Activated CD8-positive, alpha-beta T cell treated with anti-CD3 and anti-CD28 coated beads, Interleukin-2, amount 10 ng/mL, durations not matched to agents 7 days and 5 days (primary cell): ENCODE measurements at regions not wholly inside any gene's neighbourhood (a gene's known extent, or its start where the extent isn't known, plus 50 kb on each side); places are given as distances from the start of the nearest gene placed in this dataset.

Experiments used
- ATAC-seq: fragments of 150-1000 bp; cut with Tn5 transposase; one replicate; pipeline ENCODE4 v1.10.0; 2021; ENCODE audit warnings: moderate library complexity
- CTCF ChIA-PET: fragments of 350-600 bp; sonication (Branson Sonifier 250); formaldehyde crosslinking; loops from one replicate; lab custom pipeline; 2021; ENCODE audit warnings: antibody characterized with exemption; lab: Charles Lee
- POLR2A ChIA-PET: fragments of 350-600 bp; sonication (Branson Sonifier 250); formaldehyde crosslinking; loops from one replicate; lab custom pipeline; 2021; ENCODE audit warnings: antibody characterized with exemption; lab: Charles Lee
- DNase-seq: peaks from one replicate; pipeline ENCODE4 v3.0.0-alpha.2; 2020
- H3K27ac Mint-ChIP-seq: one replicate; pipeline ENCODE4 v1.8.0; 2021; ENCODE audit warnings: mild to moderate bottlenecking, mixed read lengths
- H3K27me3 Mint-ChIP-seq: one replicate; pipeline ENCODE4 v1.8.0; 2021; ENCODE audit warnings: low read depth, mixed read lengths
- H3K36me3 Mint-ChIP-seq: one replicate; pipeline ENCODE4 v1.8.0; 2021; ENCODE audit warnings: low read depth, mixed read lengths
- H3K4me1 Mint-ChIP-seq: one replicate; pipeline ENCODE4 v1.8.0; 2021; ENCODE audit warnings: low read depth, mixed read lengths
- H3K4me3 Mint-ChIP-seq: one replicate; pipeline ENCODE4 v1.8.0; 2021; ENCODE audit warnings: mild to moderate bottlenecking, mixed read lengths
- H3K9me3 Mint-ChIP-seq: one replicate; pipeline ENCODE4 v1.8.0; 2022; ENCODE audit warnings: mixed read lengths; ENCODE audit not compliant: insufficient read depth

- no peaks in the 10 kb centered on the region for H3K9me3 Mint-ChIP-seq
- no peaks in the 10 kb centered on the region for H3K27me3 Mint-ChIP-seq
- POLR2A ChIA-PET = no interaction called here
- no peaks in the 10 kb centered on the region for H3K4me1 Mint-ChIP-seq
- no peak overlapping the region for H3K4me3 Mint-ChIP-seq
- no peaks in the 10 kb centered on the region for H3K36me3 Mint-ChIP-seq
- H3K27ac Mint-ChIP-seq = no peak overlapping the region
- ATAC-seq = no peak
- DNase-seq = no peak
- CTCF ChIA-PET = no interaction called here
These were observed 794.3 kb upstream of the CDH7 start for GRCh38 chr18:64956465-64956864.

GRCh38 chr18:64949885-64950284, 800.9 kb upstream of the CDH7 start:
- no peak overlapping the region for H3K4me3 Mint-ChIP-seq
- ATAC-seq (no peak), DNase-seq (no peak)
- H3K36me3 Mint-ChIP-seq = no peaks in the 10 kb centered on the region
- no peak overlapping the region for H3K27ac Mint-ChIP-seq
- CTCF ChIA-PET = no interaction called here
- no peaks in the 10 kb centered on the region for H3K9me3 Mint-ChIP-seq
- no peaks in the 10 kb centered on the region for H3K27me3 Mint-ChIP-seq
- H3K4me1 Mint-ChIP-seq = no peaks in the 10 kb centered on the region
- POLR2A ChIA-PET = no interaction called here

- Mint-ChIP-seq H3K9me3 (no peaks in the 10 kb centered on the region), H3K27me3 (no peaks in the 10 kb centered on the region), H3K36me3 (no peaks in the 10 kb centered on the region), H3K27ac (no peak overlapping the region), H3K4me1 (no peaks in the 10 kb centered on the region), H3K4me3 (no peak overlapping the region)
- DNase-seq (no peak), ATAC-seq (no peak)
- ChIA-PET CTCF (no interaction called here), POLR2A (no interaction called here)
These were observed 787.8 kb upstream of the LINC00305 start for GRCh38 chr18:64936671-64937070.

- POLR2A ChIA-PET = no interaction called here
- no peaks in the 10 kb centered on the region for H3K27me3 Mint-ChIP-seq
- no peak for ATAC-seq
- H3K27ac Mint-ChIP-seq = no peak overlapping the region
- DNase-seq = no peak
- H3K9me3 Mint-ChIP-seq = peaks cover 18% of the 10 kb centered on the region
- no peaks in the 10 kb centered on the region for H3K4me1 Mint-ChIP-seq
- CTCF ChIA-PET = no interaction called here
- H3K36me3 Mint-ChIP-seq = no peaks in the 10 kb centered on the region
- no peak overlapping the region for H3K4me3 Mint-ChIP-seq
These were observed 780.1 kb upstream of the LINC00305 start for GRCh38 chr18:64929036-64929435.

- POLR2A ChIA-PET = no interaction called here
- ATAC-seq (no peak), DNase-seq (no peak)
- Mint-ChIP-seq H3K27ac (no peak overlapping the region), H3K4me3 (no peak overlapping the region), H3K4me1 (no peaks in the 10 kb centered on the region), H3K36me3 (no peaks in the 10 kb centered on the region), H3K27me3 (no peaks in the 10 kb centered on the region), H3K9me3 (peaks cover 9% of the 10 kb centered on the region)
- CTCF ChIA-PET = no interaction called here
These were observed 771.2 kb upstream of the LINC00305 start for GRCh38 chr18:64919971-64920570.

- Mint-ChIP-seq H3K27ac (no peak overlapping the region), H3K36me3 (no peaks in the 10 kb centered on the region), H3K4me1 (no peaks in the 10 kb centered on the region), H3K9me3 (peaks cover 2% of the 10 kb centered on the region), H3K4me3 (no peak overlapping the region), H3K27me3 (no peaks in the 10 kb centered on the region)
- ChIA-PET CTCF (no interaction called here), POLR2A (no interaction called here)
- DNase-seq = no peak
- no peak for ATAC-seq
These were observed 770.0 kb upstream of the LINC00305 start for GRCh38 chr18:64918851-64919250.

GRCh38 chr18:64893349-64893748, 744.5 kb upstream of the LINC00305 start:
- H3K27ac Mint-ChIP-seq = no peak overlapping the region
- ATAC-seq = no peak
- H3K4me1 Mint-ChIP-seq = no peaks in the 10 kb centered on the region
- DNase-seq = no peak
- POLR2A ChIA-PET = no interaction called here
- peaks cover 15% of the 10 kb centered on the region for H3K9me3 Mint-ChIP-seq
- no peak overlapping the region for H3K4me3 Mint-ChIP-seq
- CTCF ChIA-PET = no interaction called here
- H3K36me3 Mint-ChIP-seq = no peaks in the 10 kb centered on the region
- no peaks in the 10 kb centered on the region for H3K27me3 Mint-ChIP-seq

GRCh38 chr18:64888956-64889355, 740.1 kb upstream of the LINC00305 start:
- Mint-ChIP-seq H3K27ac (no peak overlapping the region), H3K4me1 (no peaks in the 10 kb centered on the region), H3K36me3 (no peaks in the 10 kb centered on the region), H3K27me3 (no peaks in the 10 kb centered on the region), H3K9me3 (peaks cover 9% of the 10 kb centered on the region), H3K4me3 (no peak overlapping the region)
- ATAC-seq (no peak), DNase-seq (no peak)
- ChIA-PET CTCF (no interaction called here), POLR2A (no interaction called here)

- Mint-ChIP-seq H3K9me3 (peaks cover 10% of the 10 kb centered on the region), H3K4me3 (no peak overlapping the region), H3K4me1 (no peaks in the 10 kb centered on the region), H3K36me3 (no peaks in the 10 kb centered on the region), H3K27me3 (no peaks in the 10 kb centered on the region), H3K27ac (no peak overlapping the region)
- no peak for ATAC-seq
- no peak for DNase-seq
- ChIA-PET POLR2A (no interaction called here), CTCF (no interaction called here)
These were observed 738.1 kb upstream of the LINC00305 start for GRCh38 chr18:64886995-64887394.

- DNase-seq (no peak), ATAC-seq (no peak)
- no peaks in the 10 kb centered on the region for H3K27me3 Mint-ChIP-seq
- no peaks in the 10 kb centered on the region for H3K36me3 Mint-ChIP-seq
- POLR2A ChIA-PET = no interaction called here
- H3K9me3 Mint-ChIP-seq = peaks cover 4% of the 10 kb centered on the region
- H3K4me3 Mint-ChIP-seq = no peak overlapping the region
- CTCF ChIA-PET = no interaction called here
- H3K27ac Mint-ChIP-seq = no peak overlapping the region
- H3K4me1 Mint-ChIP-seq = no peaks in the 10 kb centered on the region
These were observed 734.0 kb upstream of the LINC00305 start for GRCh38 chr18:64882896-64883295.

GRCh38 chr18:64876833-64877232, 727.9 kb upstream of the LINC00305 start:
- POLR2A ChIA-PET = no interaction called here

GRCh38 chr18:64872710-64873458, 724.0 kb upstream of the LINC00305 start:
- no peaks in the 10 kb centered on the region for H3K36me3 Mint-ChIP-seq
- no peak for DNase-seq
- no peak for ATAC-seq
- ChIA-PET POLR2A (no interaction called here), CTCF (no interaction called here)
- H3K27ac Mint-ChIP-seq = no peak overlapping the region
- no peak overlapping the region for H3K4me3 Mint-ChIP-seq
- no peaks in the 10 kb centered on the region for H3K27me3 Mint-ChIP-seq
- H3K4me1 Mint-ChIP-seq = no peaks in the 10 kb centered on the region
- peaks cover 27% of the 10 kb centered on the region for H3K9me3 Mint-ChIP-seq

More at GRCh38 chr18:64876833-64877232, 727.9 kb upstream of the LINC00305 start:
- ATAC-seq (no peak), DNase-seq (no peak)
- Mint-ChIP-seq H3K36me3 (no peaks in the 10 kb centered on the region), H3K4me3 (no peak overlapping the region), H3K4me1 (no peaks in the 10 kb centered on the region), H3K27me3 (no peaks in the 10 kb centered on the region), H3K9me3 (peaks cover 19% of the 10 kb centered on the region), H3K27ac (no peak overlapping the region)
- CTCF ChIA-PET = no interaction called here
